Activated CD4-positive, alpha-beta T cell treated with anti-CD3 and anti-CD28 coated beads for 24 hours (primary cell): ENCODE measurements at regions not wholly inside any gene's neighbourhood (a gene's known extent, or its start where the extent isn't known, plus 50 kb on each side); places are given as distances from the start of the nearest gene placed in this dataset.

Experiments used
- DNase-seq, 2 donors: peaks; one replicate each; pipeline ENCODE4 v3.0.0-alpha.2; 2020; ENCODE audit warnings: low read depth in 2 of 2

DNA sequence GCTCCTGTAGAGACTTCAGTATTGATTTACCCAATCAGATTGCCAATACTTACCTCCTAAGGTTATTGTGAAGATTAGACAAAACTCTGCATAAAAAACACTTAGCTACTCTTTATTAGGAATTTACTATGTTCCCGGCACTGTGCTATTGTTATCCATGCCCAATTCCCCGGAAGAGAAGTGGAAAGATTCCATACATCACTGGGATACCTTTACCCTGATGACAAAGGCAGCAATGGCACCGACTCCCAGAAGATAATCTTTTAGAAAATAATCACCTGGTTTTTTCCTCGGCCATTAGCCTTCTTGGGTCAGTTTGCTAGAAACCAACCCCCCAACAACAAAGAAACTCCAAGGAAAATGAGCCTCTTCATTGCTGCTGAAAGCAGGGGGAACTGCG, 226.0 kb downstream of the SNX18 start:
- DNase-seq: no peak

DNA sequence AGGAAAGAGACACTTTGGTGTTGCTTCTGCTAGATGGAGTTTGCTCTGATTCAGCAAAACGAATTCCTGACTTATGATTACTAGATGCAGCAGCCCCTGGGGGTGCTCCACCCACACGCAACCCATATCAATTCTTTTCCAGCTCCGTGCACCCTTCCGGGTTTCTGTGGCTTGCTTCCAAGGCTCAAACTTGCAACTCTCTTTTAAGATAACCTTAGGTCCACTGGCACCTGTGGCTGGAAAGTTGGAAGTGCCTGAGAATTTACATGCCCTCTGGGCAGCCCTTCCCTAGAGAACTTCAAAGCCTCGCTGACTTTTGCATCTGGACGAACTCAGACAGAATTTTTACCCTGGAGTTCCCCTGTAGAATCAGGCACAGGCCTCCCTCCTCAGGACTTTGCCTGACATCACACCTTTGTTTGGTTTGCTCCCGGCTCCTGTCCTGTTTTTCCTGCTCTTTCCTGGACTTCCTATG, 224.9 kb downstream of the SNX18 start:
- DNase-seq: no peak

DNA sequence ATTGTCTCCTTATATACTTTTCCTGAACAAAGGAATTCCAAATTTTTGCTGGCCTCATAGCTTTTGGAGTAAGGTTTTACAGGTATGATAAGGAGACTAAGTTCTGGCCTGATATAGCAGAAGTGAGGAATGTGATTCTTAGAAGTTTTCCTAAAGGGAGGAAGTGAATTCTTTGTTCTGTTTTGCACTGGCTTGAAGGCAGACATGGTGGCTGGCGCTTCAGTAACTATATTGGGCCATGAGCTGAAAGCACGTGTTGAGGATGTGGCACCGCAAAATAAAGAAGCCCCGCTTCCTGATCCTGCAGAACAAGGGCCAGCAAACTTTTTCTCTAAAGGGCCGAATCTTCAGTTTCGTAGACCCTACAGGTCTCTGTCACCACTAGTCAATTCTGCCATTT, 224.2 kb downstream of the SNX18 start:
- DNase-seq: no peak

DNA sequence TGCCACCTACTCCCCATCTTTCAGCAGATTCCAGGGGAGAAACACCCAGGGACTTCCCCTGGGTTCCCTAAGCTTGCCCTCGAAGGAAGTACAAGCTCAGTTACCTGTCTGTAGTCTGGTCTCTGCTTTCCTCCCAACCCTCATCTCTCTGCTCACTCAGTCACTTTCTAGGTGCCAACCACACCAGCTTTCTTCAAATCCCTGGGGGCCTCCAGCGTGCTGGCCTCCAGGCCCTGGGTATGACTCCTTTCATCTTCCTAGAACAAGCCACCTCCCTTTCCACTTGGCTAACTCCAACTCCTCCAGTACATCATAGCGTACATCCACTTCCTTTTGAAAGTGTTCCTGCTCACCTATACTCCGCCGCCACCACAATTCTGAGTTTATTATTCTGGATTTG, 222.6 kb downstream of the SNX18 start:
- DNase-seq: no peak

DNA sequence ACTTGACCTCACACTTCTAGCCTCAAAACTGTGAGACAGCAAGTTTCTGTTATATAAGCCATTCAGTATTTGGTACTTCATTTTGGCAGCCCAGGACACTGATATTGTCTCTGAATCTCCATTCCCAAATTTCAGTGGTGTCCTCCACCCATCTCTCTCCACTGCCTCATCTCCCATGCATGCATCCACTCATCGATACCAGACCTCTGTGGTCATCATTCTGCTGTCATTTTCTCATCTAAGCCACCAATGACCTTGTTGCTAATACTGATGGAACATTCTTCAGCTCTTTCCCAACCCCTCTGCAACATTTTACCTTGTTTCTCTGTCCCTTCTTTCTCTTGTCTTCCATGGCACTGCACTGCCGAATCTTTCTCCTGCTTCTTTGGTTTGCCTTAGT, 221.8 kb downstream of the SNX18 start:
- no peak for DNase-seq

DNA sequence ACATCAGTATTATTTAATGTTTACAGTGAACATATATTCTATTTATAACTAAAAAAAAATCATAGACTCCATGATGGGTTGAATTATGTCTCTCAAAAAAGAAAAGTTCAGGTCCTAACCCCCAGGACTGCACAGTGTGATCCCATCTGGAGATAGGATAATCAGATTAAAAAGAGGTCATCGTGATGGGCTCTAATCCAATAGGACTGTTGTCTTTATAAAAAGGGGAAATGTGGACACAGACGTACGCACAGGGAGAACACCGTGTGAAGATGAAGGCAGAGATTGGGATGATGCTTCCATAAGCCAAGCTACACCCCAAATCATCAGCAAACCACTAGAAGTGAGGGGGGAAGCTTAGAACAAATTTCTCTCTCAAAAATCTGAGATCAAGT, 221.4 kb downstream of the SNX18 start:
- DNase-seq: no peak

DNA sequence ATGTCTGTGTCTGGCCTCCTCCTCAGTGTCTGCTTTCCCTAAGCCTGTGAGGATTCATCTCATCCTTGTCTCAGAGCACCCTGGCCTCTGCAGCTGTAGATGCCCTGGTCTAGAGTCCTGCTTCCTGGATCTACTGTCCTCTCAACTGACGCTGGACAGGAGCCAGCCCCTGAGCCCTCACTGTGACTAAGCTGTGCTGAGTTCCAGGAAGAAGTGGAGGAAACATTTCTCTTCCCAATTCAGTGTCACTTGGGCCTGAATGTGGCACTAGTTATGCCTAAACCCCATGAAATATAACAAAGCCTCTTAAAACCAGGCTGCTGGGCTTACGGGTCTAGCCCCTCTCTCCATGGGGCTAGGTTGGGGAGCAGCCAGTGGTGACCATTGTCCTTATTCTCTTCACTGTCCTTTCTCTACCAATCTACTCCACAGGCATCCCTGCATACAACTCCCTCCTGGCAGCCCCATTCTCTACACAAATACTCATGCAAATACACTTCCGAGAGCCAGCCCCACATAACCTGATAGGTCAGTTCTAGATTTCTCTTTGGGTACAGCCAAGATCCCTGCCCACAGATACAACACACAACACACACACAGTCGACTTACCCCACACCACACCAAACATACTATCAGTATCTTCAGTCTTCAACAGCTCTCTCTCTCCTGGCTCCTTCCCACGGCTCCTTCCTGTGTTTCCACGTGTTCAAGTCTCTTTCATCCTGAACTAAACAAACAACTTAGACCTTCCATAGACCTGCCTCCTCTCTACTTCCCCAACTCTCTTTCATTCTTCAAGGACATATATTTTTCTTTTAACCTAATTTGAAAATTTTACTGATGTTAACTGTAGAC, 220.8 kb downstream of the SNX18 start:
- DNase-seq: no peak

DNA sequence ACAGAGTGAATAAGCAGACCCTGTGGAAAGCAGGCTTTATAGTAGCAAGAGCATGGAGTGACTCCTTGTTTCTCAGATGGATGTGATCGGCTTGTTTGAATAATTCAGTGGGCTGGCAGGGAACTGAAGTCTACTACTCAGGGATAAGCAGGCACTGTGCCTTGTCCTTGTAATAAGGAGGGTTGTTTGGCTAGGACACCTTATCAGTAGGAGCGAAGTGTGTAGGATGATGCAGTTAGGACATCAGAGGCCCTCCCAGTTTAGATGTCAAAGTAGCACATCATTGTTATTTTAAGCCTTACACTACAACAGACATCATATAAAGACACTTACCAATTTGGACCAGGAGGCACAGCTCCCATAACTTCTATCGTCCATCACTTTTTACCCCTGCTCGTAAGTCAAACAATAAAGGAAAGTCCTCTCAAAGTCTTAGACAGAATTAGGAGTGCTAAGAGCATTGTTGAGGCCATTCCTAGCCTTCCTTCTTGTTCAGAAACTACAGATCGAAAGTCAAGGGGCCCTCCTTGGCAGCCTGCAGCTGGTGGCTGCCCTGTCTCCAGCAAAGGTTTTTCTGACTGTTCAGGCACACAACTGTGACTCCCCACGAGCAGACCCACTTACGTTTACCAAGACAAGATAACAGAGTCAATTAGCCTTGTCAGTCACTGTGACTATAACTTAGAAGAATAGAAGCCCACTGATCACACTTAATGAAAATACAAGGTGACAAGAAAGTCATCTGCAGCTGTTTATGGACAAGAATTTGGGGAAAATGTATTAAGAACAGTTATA, 218.6 kb downstream of the SNX18 start:
- DNase-seq: no peak

DNA sequence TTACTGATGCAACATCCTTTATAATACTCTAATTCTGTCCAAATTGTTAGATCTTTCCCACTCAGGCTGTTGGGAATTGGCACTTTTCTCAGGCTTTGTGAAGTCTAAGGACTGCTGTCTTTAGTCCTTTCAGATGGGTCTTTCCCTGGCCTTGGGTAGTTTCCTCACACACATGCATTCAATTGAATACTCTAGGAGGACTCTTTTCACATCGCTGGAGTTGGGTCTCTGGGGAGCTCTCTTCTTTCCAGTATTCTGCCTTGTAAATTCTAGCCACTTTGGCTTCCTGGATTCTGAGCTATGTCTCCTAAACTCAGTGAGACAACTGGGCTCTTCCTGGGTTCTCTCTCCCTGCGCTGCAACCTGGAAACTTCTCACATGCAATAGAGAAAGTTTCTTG, 215.5 kb downstream of the SNX18 start:
- DNase-seq: no peak

DNA sequence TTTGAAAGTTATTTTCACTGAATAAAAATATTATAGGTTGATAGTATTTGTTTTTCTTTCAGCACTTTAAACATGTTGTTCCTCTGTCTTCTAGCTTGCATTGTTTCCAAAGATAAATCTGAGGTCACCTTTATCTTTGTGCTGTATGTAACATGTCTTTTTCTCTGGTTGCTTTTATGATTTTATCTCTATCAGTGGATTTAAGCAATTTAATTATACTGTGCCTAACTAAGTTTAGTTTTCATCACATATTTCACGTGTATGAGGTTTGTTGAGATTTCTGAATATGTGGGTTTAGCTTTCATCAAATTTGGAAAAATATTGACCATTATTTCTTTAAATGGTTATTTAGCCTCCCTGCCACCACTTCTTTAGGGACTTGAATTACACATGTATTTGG, 214.5 kb downstream of the SNX18 start:
- DNase-seq: no peak

DNA sequence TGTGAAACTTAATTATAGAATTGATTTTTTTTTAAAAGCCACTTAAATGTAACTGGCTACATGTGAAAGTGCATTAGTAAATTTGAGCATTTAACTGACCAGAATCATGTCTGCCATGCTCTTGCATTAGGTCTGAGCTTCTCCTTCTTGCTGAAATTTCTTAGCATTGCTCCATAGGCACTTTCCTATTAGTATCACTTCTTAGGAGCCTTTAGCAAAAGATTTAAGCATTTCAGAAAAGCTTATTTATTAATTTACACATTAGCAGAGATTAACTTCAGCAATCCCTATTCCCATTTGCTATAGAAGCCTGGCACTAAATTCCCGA, 211.0 kb downstream of the SNX18 start:
- no peak for DNase-seq

DNA sequence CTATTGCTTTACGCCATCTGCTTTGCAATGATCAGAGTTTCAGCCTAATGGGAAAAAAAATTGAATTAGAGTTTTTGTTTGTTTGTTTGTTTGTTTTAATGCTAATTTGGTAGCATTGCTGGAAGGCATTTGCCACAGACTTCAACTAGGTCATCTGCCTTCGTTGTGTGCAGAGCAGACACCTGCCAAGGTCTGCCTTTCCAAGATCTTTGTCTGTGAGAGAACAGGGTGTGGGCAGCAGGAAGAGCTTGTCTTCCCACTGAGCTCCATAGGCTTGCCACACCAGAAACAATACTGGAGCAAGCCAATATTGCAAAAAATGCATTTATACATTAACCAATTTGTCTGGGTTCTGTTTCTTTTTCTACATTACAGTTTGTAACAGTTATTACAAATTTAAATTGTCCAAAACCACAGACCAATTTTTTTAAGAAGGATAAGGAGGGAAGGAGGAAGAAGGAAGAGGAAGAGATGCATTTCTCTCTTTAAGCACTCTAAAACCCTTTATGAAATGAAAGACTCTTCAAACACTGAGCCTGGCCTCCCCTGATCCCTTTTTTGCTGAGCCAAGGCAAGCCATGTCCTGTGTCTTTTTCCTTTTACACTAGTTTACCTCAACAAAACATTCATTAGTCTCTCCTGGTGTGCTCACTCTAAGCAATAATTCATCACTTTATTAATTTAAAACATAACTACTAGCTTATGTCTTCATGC, 210.5 kb downstream of the SNX18 start:
- DNase-seq: no peak

DNA sequence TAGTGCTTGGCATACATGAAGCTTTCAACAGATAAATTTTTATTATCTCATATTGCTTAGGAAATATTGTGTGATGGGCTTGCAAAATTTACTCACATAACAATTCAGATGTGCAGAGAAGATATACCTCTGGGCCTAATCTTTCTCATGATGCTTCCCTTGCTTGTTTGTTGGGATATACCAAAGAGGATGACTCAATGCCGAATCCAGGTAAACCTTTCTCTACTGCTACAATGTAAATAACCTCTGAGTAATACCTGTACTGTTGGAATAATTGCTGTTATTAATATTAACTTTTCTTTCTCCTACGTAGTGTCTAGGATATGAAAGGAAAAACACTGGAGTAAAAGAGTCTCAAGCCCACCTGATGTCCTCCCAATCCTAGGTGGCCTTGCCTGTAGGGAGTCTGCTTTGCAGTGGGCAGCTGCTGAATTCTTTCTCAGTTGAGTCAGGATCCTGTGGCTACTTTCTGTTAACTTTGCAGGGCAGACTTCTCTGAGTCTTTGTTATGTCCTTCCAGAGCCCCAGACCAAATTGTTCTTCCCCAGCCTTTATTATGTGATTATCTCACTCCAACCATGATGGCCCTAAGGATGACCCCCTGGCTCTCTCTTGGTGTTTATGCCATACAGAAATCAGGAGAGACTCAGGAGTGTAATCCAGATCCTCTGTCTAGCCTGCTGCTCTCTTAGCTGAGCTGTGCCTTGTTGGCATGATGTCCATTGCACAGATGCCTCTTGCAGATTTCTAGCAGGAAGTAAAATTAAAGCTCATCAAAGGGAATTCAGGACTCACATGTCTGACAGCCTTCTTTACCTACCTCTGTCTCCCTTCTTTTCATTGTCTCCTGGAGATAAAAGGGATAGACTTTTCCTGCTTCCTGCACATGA, 208.1 kb downstream of the SNX18 start:
- no peak for DNase-seq

DNA sequence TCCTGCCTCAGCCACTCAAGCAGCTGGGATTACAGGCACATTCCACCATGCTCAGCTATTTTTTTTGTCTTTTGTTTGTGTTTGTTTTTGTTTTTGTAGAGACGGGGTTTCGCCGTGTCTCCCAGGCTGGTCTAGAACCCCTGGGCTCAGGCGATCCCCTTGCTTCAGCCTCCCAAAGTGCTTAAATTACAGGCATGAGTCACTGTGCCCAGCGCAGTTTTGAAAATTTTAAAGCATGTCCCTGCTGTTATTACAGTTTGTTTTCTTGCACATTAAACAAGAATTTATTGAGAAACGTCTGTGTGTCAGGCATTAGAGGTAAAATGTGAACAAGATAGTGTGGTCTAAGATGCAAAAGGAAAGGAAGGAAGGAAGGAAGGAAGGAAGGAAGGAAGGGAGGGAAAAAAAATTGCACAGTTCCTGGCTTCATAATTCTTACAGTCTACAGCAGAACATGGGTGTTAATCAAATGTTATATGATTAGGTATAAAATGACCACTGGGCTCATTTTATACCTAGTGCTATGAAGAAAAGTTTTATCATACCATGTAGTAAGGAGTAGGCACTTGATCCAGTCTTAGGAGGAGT, 205.4 kb downstream of the SNX18 start:
- no peak for DNase-seq

DNA sequence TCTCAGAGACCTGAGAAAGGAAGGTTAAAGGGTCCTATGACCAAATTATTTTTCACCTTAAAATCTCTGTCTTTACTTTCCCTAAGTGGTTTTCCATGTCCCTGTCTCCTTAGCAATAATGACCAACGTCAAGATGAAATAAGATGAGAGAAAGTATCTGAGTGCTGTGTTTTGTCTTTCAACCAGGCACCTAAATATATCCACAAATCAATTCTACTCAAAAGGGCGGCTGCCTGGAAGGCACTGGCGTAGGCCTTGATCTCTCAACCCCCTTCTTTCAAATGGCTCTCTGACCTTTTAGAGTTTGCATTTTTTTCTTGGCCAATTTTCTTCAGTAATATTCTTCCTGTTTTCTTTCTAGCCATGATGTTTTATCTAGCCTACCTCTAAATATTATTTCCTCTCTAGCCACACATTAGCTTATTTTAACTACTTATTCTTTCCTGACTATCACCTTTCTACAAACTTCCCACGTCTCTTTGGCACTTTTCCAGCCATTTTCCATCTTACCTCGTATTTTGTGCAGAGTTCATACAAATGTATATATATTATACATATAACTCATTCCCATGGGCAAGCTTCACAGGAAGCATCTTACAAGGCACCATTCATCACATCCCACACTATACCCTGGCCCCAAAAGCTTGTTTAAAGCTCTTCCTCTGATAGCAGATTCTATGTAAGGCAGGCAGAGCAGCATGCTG, 204.5 kb downstream of the SNX18 start:
- no peak for DNase-seq

DNA sequence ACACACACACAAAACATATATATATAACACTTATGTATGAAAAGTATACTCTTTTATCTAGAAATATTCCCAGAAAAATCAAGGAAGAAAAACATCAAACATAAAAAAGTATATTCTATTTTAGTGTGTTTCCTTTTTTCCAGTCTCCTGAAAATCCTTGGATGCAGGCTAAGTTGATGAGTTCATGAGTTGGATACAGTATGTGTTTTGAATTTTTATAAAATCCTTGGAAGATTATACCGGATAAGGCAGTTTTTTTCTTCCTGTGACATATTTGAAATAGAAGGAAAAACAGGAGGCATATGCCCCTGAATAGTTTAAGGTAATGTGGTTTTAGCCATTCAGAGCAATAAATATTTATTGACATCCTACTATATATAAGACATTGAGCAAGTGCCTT, 203.6 kb downstream of the SNX18 start:
- no peak for DNase-seq

DNA sequence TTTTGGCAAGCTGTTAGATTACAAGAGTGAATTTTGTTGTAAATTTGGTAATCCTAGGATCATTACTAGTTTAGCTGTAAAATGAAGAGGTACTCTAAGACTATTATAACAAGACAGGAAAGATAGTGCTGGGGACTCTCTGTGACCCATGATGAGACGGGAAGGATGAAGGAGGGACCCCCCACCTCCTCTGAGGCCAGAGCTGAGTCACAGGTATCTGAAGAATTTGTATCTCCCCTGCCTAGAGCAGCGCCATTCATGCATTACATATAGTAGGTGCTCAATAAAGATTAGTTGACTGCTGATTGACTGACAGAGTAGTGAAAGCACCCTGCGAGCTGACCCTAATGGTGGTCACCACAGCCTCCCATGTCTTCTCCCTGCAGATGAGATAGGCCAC, 202.8 kb downstream of the SNX18 start:
- DNase-seq: no peak

DNA sequence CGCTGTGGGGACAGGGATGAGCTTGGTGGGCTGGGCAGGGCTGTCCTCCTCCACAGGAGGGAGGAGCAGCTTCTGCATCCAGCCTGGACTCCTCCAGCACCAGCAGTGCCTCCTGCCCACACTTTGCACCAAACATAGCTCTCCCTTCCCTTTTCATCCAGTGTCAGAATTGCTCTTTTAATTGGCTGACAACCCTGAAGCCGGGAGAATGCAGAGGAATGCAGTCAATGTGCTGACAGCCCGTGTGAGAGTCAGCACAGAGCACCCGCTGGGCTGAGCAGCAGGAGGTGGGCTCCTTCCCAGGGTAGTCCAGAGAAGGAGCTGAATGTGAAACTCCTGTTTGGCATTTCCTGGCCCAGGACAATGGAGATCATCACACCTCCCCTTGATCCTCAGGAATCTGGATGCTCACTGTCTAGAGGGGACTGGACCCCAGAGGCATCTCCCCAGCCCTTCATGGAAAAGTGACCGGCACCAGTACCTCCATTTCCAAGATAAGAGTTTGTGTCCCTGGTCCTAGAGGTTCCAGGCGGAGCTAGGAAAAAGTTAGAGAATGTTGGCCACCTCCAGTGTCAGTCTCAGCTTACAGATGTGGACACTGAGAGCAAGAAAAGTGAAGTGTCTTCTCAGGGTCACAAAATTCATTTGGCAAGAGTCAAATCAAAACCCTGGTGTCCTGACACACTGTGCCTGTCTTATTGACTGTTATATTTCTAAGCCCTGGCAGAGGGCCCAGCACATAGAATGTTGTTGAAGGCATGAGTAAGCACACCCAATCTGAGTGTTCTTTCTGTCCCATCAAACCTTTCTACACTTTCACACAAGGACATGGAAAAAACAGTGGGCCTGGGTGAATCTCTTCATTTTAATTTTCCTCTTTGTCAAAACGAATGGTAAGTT, 202.1 kb downstream of the SNX18 start:
- DNase-seq: no peak

DNA sequence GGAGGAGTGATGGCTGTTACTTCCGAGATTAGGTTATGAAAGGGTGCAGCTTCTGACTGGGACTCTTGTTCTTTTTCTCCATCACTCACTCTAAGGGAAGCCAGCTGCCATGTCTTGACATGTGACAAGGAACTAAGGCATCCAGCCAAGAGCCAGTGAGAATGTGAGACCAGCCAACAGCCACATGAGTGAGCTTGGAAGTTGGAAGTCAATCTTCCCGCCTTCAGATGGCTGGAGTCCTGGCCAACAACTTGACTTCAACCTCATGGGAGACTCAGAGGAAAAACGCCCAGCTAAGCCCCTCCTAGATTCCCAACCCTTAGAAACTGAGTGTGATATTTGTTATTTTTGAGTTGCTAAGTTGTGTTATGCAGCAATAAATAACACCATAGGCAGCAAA, 201.1 kb downstream of the SNX18 start:
- no peak for DNase-seq

DNA sequence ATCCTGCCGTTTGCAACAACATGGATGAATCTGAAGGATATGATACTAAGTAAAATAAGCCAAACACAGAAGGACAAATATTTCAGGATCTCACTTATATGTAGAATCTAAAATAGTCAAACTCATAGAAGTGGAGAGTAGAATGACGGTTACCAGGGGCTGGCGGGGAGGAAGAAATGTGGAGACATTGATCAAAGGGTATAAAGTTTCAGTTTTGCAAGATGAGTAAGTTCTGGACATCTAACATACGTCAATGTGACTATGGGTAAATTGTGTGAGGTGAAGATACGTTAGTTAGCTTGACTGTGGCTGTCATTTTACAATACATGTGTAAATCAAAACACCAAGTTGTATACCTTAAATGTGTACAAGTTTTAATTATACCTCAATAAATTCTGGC, 200.3 kb downstream of the SNX18 start:
- peak in 1 of 2 donors; percentile 4 for DNase-seq
